ENCODE measurements at regions not wholly inside any gene's neighbourhood (a gene's known extent, or its start where the extent isn't known, plus 50 kb on each side); places are given as distances from the start of the nearest gene placed in this dataset.
"Not testable (repeated sequence)": the region's sequence is repeated elsewhere in the genome, so short reads cannot be mapped to it uniquely, and the experiment has no call there.

DNA sequence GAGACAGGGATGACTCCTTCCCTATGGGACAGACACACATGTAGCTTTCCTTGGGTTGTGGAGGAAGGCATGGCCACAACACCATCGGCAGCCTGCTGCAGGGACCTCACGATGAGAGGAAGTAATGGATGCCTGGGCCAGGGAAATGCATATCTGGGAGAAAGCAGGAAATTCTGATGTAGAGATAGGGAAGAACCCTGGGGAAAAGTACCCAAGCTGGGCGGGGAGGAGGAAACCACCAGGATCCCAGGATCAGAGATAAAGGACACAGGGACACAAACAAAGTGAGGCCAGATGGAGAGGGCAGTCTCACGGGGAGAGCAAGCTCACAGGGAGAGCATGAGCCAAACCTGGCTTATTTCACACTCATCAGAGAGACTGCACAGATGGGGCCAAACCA, 294.7 kb upstream of the TEKT4 start:
- not testable (repeated sequence) for H3K9ac ChIP-seq; H3K27ac ChIP-seq; H2AFZ ChIP-seq; H3K4me2 ChIP-seq (ENCODE audit: low read length); H3K4me1 ChIP-seq; H3K9me3 ChIP-seq (ENCODE audit: control insufficient read depth, low read length); H3K27me3 ChIP-seq (ENCODE audit: control insufficient read depth, insufficient read depth, low read length); H3K79me2 ChIP-seq; H3K36me3 ChIP-seq (ENCODE audit: control insufficient read depth, insufficient read depth, low read length); H3K4me3 ChIP-seq (ENCODE audit: low read depth, low read length)

GRCh38 chr2:94577160-94577559, 294.1 kb upstream of the TEKT4 start:
- H3K79me2 ChIP-seq; H3K9ac ChIP-seq; H3K27ac ChIP-seq; H3K4me3 ChIP-seq (ENCODE audit: low read depth, low read length); H3K4me1 ChIP-seq; H3K9me3 ChIP-seq (ENCODE audit: control insufficient read depth, low read length); H3K4me2 ChIP-seq (ENCODE audit: low read length); H3K36me3 ChIP-seq (ENCODE audit: control insufficient read depth, insufficient read depth, low read length); H2AFZ ChIP-seq; H3K27me3 ChIP-seq (ENCODE audit: control insufficient read depth, insufficient read depth, low read length): not testable (repeated sequence)

DNA sequence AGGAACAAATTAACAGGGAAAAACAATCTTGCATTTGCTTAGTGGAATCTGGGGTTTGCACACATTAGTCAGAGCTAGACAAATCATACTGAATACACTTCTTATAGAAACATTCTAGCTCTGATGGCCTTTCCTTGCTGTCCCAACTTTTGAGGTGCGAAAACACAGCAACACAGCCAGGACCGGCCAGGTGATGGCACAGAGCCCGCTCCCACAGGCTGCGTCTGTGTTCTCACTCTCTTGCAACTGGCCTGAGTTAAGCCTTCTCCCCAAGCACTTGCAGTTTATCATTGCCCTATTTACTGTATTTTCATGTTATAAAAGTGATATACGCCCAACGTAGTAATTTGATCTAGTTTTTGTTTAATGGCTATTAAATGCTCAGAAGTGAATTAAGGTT, 292.0 kb upstream of the TEKT4 start:
- H3K79me2 ChIP-seq; H3K27ac ChIP-seq; H3K27me3 ChIP-seq (ENCODE audit: control insufficient read depth, insufficient read depth, low read length); H3K4me3 ChIP-seq (ENCODE audit: low read depth, low read length); H3K36me3 ChIP-seq (ENCODE audit: control insufficient read depth, insufficient read depth, low read length); H3K4me1 ChIP-seq; H3K4me2 ChIP-seq (ENCODE audit: low read length); H2AFZ ChIP-seq; H3K9me3 ChIP-seq (ENCODE audit: control insufficient read depth, low read length); H3K9ac ChIP-seq: not testable (repeated sequence)

DNA sequence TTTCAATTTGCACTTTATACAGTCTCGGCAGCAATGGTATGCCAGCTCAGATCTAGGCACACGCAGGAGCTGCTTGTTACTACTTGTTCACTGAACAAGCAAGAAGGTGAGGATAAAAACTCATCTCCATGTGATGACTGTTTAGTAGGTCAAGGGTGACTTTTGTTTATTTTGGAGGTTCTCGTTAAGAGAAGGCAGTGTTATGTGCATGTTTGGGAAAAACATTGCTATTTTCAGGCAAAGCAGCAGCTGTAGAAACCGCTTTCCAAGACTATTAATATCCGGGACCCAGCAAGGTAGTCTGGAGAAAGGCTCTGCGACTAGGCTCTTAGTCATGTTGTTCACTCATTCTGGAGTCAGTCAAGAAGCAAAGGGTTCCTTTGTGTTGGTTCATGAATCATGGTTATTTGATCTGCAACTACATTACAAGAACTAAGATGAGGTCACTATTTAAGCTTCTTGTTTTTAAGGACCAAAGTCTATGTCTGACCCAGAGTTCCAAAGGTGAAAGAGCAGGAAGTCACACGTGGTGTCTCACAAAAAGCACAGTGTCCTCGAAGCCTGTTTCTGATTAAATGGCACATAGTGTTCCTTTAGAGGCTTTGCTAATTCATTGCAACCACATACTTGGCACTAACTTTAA, 288.0 kb upstream of the TEKT4 start:
- not testable (repeated sequence) for H3K27me3 ChIP-seq (ENCODE audit: control insufficient read depth, insufficient read depth, low read length); H2AFZ ChIP-seq; H3K79me2 ChIP-seq; H3K9ac ChIP-seq; H3K36me3 ChIP-seq (ENCODE audit: control insufficient read depth, insufficient read depth, low read length); H3K27ac ChIP-seq; H3K4me1 ChIP-seq; H3K9me3 ChIP-seq (ENCODE audit: control insufficient read depth, low read length); H3K4me2 ChIP-seq (ENCODE audit: low read length); H3K4me3 ChIP-seq (ENCODE audit: low read depth, low read length)

GRCh38 chr2:94584569-94584968, 286.7 kb upstream of the TEKT4 start:
- H3K4me3 ChIP-seq (ENCODE audit: low read depth, low read length); H3K4me2 ChIP-seq (ENCODE audit: low read length); H3K27me3 ChIP-seq (ENCODE audit: control insufficient read depth, insufficient read depth, low read length); H3K79me2 ChIP-seq; H2AFZ ChIP-seq; H3K9me3 ChIP-seq (ENCODE audit: control insufficient read depth, low read length); H3K36me3 ChIP-seq (ENCODE audit: control insufficient read depth, insufficient read depth, low read length); H3K9ac ChIP-seq; H3K4me1 ChIP-seq; H3K27ac ChIP-seq: not testable (repeated sequence)

GRCh38 chr2:94586032-94586982, 284.9 kb upstream of the TEKT4 start:
- not testable (repeated sequence) for H3K4me3 ChIP-seq (ENCODE audit: low read depth, low read length); H3K27me3 ChIP-seq (ENCODE audit: control insufficient read depth, insufficient read depth, low read length); H3K9ac ChIP-seq; H3K79me2 ChIP-seq; H3K9me3 ChIP-seq (ENCODE audit: control insufficient read depth, low read length); H3K36me3 ChIP-seq (ENCODE audit: control insufficient read depth, insufficient read depth, low read length); H3K4me1 ChIP-seq; H3K27ac ChIP-seq; H2AFZ ChIP-seq; H3K4me2 ChIP-seq (ENCODE audit: low read length)

GRCh38 chr2:94587042-94587441, 284.2 kb upstream of the TEKT4 start:
- H3K4me1 ChIP-seq; H3K27me3 ChIP-seq (ENCODE audit: control insufficient read depth, insufficient read depth, low read length); H3K9ac ChIP-seq; H3K36me3 ChIP-seq (ENCODE audit: control insufficient read depth, insufficient read depth, low read length); H3K79me2 ChIP-seq; H3K4me2 ChIP-seq (ENCODE audit: low read length); H3K27ac ChIP-seq; H3K9me3 ChIP-seq (ENCODE audit: control insufficient read depth, low read length); H2AFZ ChIP-seq; H3K4me3 ChIP-seq (ENCODE audit: low read depth, low read length): not testable (repeated sequence)

- H3K79me2 ChIP-seq; H3K27me3 ChIP-seq (ENCODE audit: control insufficient read depth, insufficient read depth, low read length); H3K9me3 ChIP-seq (ENCODE audit: control insufficient read depth, low read length); H3K9ac ChIP-seq; H3K4me1 ChIP-seq; H3K36me3 ChIP-seq (ENCODE audit: control insufficient read depth, insufficient read depth, low read length); H3K4me2 ChIP-seq (ENCODE audit: low read length); H3K27ac ChIP-seq; H2AFZ ChIP-seq; H3K4me3 ChIP-seq (ENCODE audit: low read depth, low read length): not testable (repeated sequence)
Observed at GRCh38 chr2:94594019-94594836, 277.0 kb upstream of the TEKT4 start.

DNA sequence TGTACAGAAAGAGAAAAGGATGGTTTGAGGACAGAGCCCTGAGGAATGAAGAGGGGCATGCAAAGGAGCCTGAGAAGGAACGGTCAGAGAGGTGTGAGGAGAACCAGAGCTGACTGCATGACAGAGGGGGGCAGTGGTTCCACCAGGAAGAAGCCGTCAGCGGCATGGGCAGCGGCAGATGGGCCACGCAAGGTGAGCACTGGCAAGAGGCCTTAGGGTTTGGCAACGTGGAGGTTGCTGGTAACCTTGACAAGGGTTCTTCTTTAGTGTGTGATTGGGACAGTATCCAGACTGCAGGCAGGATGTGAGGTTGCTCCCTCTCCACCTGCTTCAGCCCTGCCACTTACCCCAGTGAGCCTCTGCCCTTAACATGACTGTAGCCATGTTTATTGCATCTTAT, 275.3 kb upstream of the TEKT4 start:
- not testable (repeated sequence) for H3K9me3 ChIP-seq (ENCODE audit: control insufficient read depth, low read length); H3K27ac ChIP-seq; H3K9ac ChIP-seq; H2AFZ ChIP-seq; H3K36me3 ChIP-seq (ENCODE audit: control insufficient read depth, insufficient read depth, low read length); H3K4me2 ChIP-seq (ENCODE audit: low read length); H3K4me1 ChIP-seq; H3K79me2 ChIP-seq; H3K27me3 ChIP-seq (ENCODE audit: control insufficient read depth, insufficient read depth, low read length); H3K4me3 ChIP-seq (ENCODE audit: low read depth, low read length)

- not testable (repeated sequence) for H3K9ac ChIP-seq; H3K36me3 ChIP-seq (ENCODE audit: control insufficient read depth, insufficient read depth, low read length); H3K4me2 ChIP-seq (ENCODE audit: low read length); H3K4me1 ChIP-seq; H3K9me3 ChIP-seq (ENCODE audit: control insufficient read depth, low read length); H3K27me3 ChIP-seq (ENCODE audit: control insufficient read depth, insufficient read depth, low read length); H2AFZ ChIP-seq; H3K4me3 ChIP-seq (ENCODE audit: low read depth, low read length); H3K27ac ChIP-seq; H3K79me2 ChIP-seq
Observed at GRCh38 chr2:94598075-94598713, 273.0 kb upstream of the TEKT4 start.

Measured in parathyroid adenoma (tissue), 2 donors.